ENCODE measurements at regions not wholly inside any gene's neighbourhood (a gene's known extent, or its start where the extent isn't known, plus 50 kb on each side); places are given as distances from the start of the nearest gene placed in this dataset.

DNA sequence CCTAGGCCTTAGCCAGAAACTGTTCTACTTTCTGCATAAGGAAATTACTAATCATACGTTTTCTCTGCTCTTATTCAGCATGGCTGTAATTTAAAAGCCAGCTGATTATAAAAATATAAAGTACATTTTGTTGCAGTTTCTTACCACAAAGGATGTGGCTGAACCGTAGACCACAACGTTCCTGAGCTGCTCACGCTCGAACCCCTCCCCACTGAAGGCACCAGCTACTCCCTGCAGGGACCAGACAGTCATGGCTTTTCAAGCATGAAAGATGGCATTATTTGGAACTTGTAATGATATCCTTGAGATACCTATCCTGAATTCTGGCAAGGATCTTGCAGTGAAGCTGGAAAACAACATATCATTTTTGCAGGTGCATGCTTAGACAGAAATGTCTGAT lies 91.8 kb upstream of the DMRT1 start:
- TF ChIP-seq, protein P1, sequence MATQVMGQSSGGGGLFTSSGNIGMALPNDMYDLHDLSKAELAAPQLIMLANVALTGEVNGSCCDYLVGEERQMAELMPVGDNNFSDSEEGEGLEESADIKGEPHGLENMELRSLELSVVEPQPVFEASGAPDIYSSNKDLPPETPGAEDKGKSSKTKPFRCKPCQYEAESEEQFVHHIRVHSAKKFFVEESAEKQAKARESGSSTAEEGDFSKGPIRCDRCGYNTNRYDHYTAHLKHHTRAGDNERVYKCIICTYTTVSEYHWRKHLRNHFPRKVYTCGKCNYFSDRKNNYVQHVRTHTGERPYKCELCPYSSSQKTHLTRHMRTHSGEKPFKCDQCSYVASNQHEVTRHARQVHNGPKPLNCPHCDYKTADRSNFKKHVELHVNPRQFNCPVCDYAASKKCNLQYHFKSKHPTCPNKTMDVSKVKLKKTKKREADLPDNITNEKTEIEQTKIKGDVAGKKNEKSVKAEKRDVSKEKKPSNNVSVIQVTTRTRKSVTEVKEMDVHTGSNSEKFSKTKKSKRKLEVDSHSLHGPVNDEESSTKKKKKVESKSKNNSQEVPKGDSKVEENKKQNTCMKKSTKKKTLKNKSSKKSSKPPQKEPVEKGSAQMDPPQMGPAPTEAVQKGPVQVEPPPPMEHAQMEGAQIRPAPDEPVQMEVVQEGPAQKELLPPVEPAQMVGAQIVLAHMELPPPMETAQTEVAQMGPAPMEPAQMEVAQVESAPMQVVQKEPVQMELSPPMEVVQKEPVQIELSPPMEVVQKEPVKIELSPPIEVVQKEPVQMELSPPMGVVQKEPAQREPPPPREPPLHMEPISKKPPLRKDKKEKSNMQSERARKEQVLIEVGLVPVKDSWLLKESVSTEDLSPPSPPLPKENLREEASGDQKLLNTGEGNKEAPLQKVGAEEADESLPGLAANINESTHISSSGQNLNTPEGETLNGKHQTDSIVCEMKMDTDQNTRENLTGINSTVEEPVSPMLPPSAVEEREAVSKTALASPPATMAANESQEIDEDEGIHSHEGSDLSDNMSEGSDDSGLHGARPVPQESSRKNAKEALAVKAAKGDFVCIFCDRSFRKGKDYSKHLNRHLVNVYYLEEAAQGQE (IDR thresholded peaks at IDR 0.05; ENCODE audit: low read depth) = no peak
- no peak for TF ChIP-seq CEBPB (IDR thresholded peaks at IDR 0.05)
- no peak for TF ChIP-seq YY1 (IDR thresholded peaks at IDR 0.05; ENCODE audit: low read depth)
- no peak for TF ChIP-seq FOXM1 (IDR thresholded peaks at IDR 0.05; ENCODE audit: borderline replicate concordance, low read depth)
